OCI-LY3 (cell line): ENCODE measurements at regions not wholly inside any gene's neighbourhood (a gene's known extent, or its start where the extent isn't known, plus 50 kb on each side); places are given as distances from the start of the nearest gene placed in this dataset.

Experiments used
- EZH2phosphoT487 ChIP-seq: fragments of 200-600 bp; shearing (Covaris generic); IDR thresholded peaks from 2 replicates; pipeline ENCODE4 v1.6.1; 2018; ENCODE audit warnings: antibody characterized with exemption, mixed run types, low read depth
- TF ChIP-seq, protein P1 (sequence below): fragments of 200-600, 300-600 bp; sonication (generic); IDR thresholded peaks from 2 replicates; pipeline ENCODE4 v1.5.1; 2014; ENCODE audit warnings: antibody characterized with exemption, low read length, low read depth

DNA sequence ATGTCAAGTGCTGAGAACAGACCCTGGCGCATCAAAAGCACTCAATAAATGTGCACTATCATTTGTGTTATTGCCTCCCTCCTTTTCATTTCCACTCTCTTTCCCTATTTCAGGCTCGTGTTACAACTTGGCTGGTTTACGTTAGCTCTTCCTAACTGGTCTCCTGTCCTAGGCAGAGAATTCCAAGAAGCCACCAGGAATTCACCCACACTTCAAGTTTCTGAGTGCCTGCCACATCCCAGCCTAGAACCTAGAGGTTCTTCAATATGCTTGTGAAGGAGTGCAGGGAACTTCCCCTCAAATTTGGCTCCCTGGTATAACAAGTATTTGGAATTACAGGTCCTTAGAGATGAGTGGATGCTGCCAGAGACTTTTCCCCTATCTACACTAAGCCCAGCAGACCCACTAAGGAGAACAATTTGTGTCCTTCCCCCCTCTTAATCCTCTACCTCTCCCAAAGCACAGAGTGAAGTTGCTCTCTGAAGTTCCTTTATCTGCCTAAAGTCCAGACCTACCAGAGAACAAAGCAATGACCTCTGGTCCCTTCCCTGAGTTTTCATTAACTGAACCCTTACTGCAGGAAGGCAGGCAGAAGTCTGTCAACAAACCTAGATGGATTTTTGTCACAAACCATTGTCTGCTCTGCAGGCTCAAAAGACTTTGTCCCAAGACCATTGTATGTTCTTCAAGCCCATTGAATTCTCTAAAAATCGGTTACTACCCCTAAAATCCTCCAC, 201.6 kb upstream of the JARID2 start:
- TF ChIP-seq, protein P1, sequence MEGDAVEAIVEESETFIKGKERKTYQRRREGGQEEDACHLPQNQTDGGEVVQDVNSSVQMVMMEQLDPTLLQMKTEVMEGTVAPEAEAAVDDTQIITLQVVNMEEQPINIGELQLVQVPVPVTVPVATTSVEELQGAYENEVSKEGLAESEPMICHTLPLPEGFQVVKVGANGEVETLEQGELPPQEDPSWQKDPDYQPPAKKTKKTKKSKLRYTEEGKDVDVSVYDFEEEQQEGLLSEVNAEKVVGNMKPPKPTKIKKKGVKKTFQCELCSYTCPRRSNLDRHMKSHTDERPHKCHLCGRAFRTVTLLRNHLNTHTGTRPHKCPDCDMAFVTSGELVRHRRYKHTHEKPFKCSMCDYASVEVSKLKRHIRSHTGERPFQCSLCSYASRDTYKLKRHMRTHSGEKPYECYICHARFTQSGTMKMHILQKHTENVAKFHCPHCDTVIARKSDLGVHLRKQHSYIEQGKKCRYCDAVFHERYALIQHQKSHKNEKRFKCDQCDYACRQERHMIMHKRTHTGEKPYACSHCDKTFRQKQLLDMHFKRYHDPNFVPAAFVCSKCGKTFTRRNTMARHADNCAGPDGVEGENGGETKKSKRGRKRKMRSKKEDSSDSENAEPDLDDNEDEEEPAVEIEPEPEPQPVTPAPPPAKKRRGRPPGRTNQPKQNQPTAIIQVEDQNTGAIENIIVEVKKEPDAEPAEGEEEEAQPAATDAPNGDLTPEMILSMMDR: no peak
- no peak for TF ChIP-seq EZH2phosphoT487
